Neural progenitor cell (in vitro differentiated cells): ENCODE measurements at regions not wholly inside any gene's neighbourhood (a gene's known extent, or its start where the extent isn't known, plus 50 kb on each side); places are given as distances from the start of the nearest gene placed in this dataset.

ENCODE experiments used
- CTCF ChIP-seq: fragments of 200-600 bp; sonication (generic); IDR thresholded peaks from 2 replicates; pipeline ENCODE4 v1.5.1; 2017; ENCODE audit warnings: antibody characterized with exemption, mild to moderate bottlenecking
- EZH2 ChIP-seq: fragments of 200-600 bp; sonication (generic); IDR thresholded peaks from 2 replicates; pipeline ENCODE4 v1.6.1; 2017; ENCODE audit warnings: antibody characterized with exemption, mild to moderate bottlenecking, moderate library complexity
- EZH2phosphoT487 ChIP-seq: fragments of 200-600 bp; sonication (generic); IDR thresholded peaks from 2 replicates; pipeline ENCODE4 v1.6.1; 2017; ENCODE audit warnings: antibody characterized with exemption

- no peak for TF ChIP-seq CTCF
- TF ChIP-seq EZH2 = no peak
- no peak for TF ChIP-seq EZH2phosphoT487
Measured at GRCh38 chr14:71863766-71864165, 68.5 kb upstream of the RGS6 start.
